ENCODE measurements at regions not wholly inside any gene's neighbourhood (a gene's known extent, or its start where the extent isn't known, plus 50 kb on each side); places are given as distances from the start of the nearest gene placed in this dataset.

- Histone ChIP-seq H3K27me3 (ENCODE audit: control insufficient read depth in 3 of 3, insufficient read depth in 3 of 3, low read length in 2 of 3) (no peaks in the 10 kb centered on the region), H3K9ac (ENCODE audit: insufficient read depth in 1 of 2, low read length in 2 of 2) (no peak overlapping the region), H3K9me3 (ENCODE audit: control insufficient read depth in 4 of 4, insufficient read depth in 3 of 4, low read length in 3 of 4) (no peaks in the 10 kb centered on the region), H3K4me1 (ENCODE audit: control insufficient read depth in 5 of 5, insufficient read depth in 5 of 5, low read length in 5 of 5) (peaks cover 0 to 9% (median 0%) of the 10 kb centered on the region in 5 donors), H3K27ac (ENCODE audit: low read depth in 1 of 2, low read length in 1 of 2) (no peak overlapping the region), H3K36me3 (ENCODE audit: control insufficient read depth in 4 of 4, insufficient read depth in 4 of 4, low read length in 4 of 4) (no peaks in the 10 kb centered on the region), H3K4me3 (no peak overlapping the region)
- TF ChIP-seq CTCF (IDR thresholded peaks at IDR 0.05; ENCODE audit: control extremely low read depth, extremely low read depth), result no peak
- no peak for ATAC-seq (ENCODE audit: insufficient read depth, low FRiP score)
- DNase-seq, result no peak
- 83 to 86% methylated on average over 1 of the region's 1 CpG for WGBS, 2 donors
These were observed 73.8 kb upstream of the THUMPD2 start for GRCh38 chr2:39852831-39853230.

DNA sequence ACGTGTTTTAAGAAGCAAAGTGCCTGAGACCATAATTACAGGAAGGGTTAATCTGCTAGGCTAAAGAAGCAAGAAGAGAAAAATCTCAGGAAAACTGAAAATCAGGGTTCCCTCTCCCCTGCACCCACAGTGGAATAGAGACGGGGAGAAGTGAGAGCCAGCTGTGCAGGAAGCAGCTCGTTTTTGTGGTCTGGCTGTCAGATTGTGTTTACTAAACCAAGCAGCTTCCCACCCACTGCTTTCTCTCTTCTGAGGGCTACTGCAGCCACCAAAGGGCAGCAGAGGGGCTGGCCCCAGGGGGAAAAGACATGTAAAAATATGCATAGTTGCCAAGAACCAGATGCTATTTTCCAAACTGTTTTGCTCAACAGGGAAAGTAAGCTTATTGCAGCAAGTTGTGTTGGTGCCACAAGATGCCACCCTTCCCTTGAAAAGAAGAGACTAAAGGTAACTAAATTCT lies 72.6 kb upstream of the THUMPD2 start:
- H3K36me3 ChIP-seq (ENCODE audit: control insufficient read depth in 4 of 4, insufficient read depth in 4 of 4, low read length in 4 of 4), result no peaks in the 10 kb centered on the region
- H3K27ac ChIP-seq (ENCODE audit: low read depth in 1 of 2, low read length in 1 of 2), result no peak overlapping the region
- WGBS, 2 donors, result 6 to 7% methylated on average over 3 of the region's 3 CpGs
- no peak overlapping the region for H3K4me3 ChIP-seq
- peaks cover 0 to 9% (median 0%) of the 10 kb centered on the region in 5 donors for H3K4me1 ChIP-seq (ENCODE audit: control insufficient read depth in 5 of 5, insufficient read depth in 5 of 5, low read length in 5 of 5)
- no peaks in the 10 kb centered on the region for H3K27me3 ChIP-seq (ENCODE audit: control insufficient read depth in 3 of 3, insufficient read depth in 3 of 3, low read length in 2 of 3)
- no peak for TF ChIP-seq CTCF (IDR thresholded peaks at IDR 0.05; ENCODE audit: control extremely low read depth, extremely low read depth)
- no peak overlapping the region for H3K9ac ChIP-seq (ENCODE audit: insufficient read depth in 1 of 2, low read length in 2 of 2)
- DNase-seq (peak; percentile 59 to 74 (median 66)), ATAC-seq (ENCODE audit: insufficient read depth, low FRiP score) (no peak)
- no peaks in the 10 kb centered on the region for H3K9me3 ChIP-seq (ENCODE audit: control insufficient read depth in 4 of 4, insufficient read depth in 3 of 4, low read length in 3 of 4)

GRCh38 chr2:39851251-39851650 lies 72.2 kb upstream of the THUMPD2 start:
- DNase-seq (no peak), ATAC-seq (ENCODE audit: insufficient read depth, low FRiP score) (no peak)
- no peak overlapping the region for H3K9ac ChIP-seq (ENCODE audit: insufficient read depth in 1 of 2, low read length in 2 of 2)
- H3K27ac ChIP-seq (ENCODE audit: low read depth in 1 of 2, low read length in 1 of 2), result no peak overlapping the region
- 65 to 78% methylated on average over 8 of the region's 8 CpGs for WGBS, 2 donors
- H3K4me1 ChIP-seq (ENCODE audit: control insufficient read depth in 5 of 5, insufficient read depth in 5 of 5, low read length in 5 of 5), result peaks cover 0 to 9% (median 0%) of the 10 kb centered on the region in 5 donors
- no peak for TF ChIP-seq CTCF (IDR thresholded peaks at IDR 0.05; ENCODE audit: control extremely low read depth, extremely low read depth)
- no peaks in the 10 kb centered on the region for H3K9me3 ChIP-seq (ENCODE audit: control insufficient read depth in 4 of 4, insufficient read depth in 3 of 4, low read length in 3 of 4)
- H3K27me3 ChIP-seq (ENCODE audit: control insufficient read depth in 3 of 3, insufficient read depth in 3 of 3, low read length in 2 of 3), result no peaks in the 10 kb centered on the region
- H3K36me3 ChIP-seq (ENCODE audit: control insufficient read depth in 4 of 4, insufficient read depth in 4 of 4, low read length in 4 of 4), result no peaks in the 10 kb centered on the region
- H3K4me3 ChIP-seq, result no peak overlapping the region

DNA sequence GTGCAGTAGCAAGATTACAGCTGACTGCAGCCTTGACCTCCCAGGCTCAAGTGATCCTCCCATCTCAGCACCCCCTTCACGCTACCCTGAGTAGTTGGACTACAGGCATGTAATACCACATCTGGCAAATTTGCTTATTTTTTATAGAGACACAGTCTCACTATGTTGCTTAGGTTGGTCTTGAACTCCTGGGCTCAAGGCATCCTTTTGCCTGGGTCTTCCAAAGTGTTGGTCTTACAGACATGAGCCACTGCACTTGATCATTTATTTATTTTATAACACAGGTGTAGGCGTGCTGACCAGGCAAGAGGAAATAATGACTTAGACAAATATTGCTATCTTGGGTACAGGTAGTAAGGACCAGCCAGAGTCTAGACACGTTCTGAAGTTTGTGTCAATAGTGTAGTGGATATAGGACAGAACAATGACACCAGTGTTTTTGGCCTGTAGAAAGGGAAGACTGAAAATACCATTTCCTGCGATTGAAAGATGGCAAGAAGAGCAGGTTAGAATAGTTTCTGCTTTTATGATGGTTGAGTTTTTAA lies 71.0 kb upstream of the THUMPD2 start:
- peak in 1 of 3 donors; percentile 38 for DNase-seq
- Histone ChIP-seq H3K27me3 (ENCODE audit: control insufficient read depth in 3 of 3, insufficient read depth in 3 of 3, low read length in 2 of 3) (no peaks in the 10 kb centered on the region), H3K4me1 (ENCODE audit: control insufficient read depth in 5 of 5, insufficient read depth in 5 of 5, low read length in 5 of 5) (peaks cover 0 to 9% (median 0%) of the 10 kb centered on the region in 5 donors), H3K4me3 (no peak overlapping the region), H3K9ac (ENCODE audit: insufficient read depth in 1 of 2, low read length in 2 of 2) (no peak overlapping the region), H3K27ac (ENCODE audit: low read depth in 1 of 2, low read length in 1 of 2) (no peak overlapping the region), H3K9me3 (ENCODE audit: control insufficient read depth in 4 of 4, insufficient read depth in 3 of 4, low read length in 3 of 4) (no peaks in the 10 kb centered on the region), H3K36me3 (ENCODE audit: control insufficient read depth in 4 of 4, insufficient read depth in 4 of 4, low read length in 4 of 4) (no peaks in the 10 kb centered on the region)
- TF ChIP-seq CTCF (IDR thresholded peaks at IDR 0.05; ENCODE audit: control extremely low read depth, extremely low read depth), result no peak
- ATAC-seq (ENCODE audit: insufficient read depth, low FRiP score), result no peak
- WGBS, 2 donors, result 61 to 76% methylated on average over 4 of the region's 4 CpGs

Data from lung (tissue), 11 donors.